Activated CD4-positive, alpha-beta T cell treated with anti-CD3 and anti-CD28 coated beads, Interleukin-2, amount 10 ng/mL, durations not matched to agents 7 days and 5 days (primary cell): ENCODE measurements at regions not wholly inside any gene's neighbourhood (a gene's known extent, or its start where the extent isn't known, plus 50 kb on each side); places are given as distances from the start of the nearest gene placed in this dataset.
A peak's percentile ranks its signal among the peaks of the same experiment; 100 is the strongest.

Source experiments
- CTCF ChIA-PET: fragments of 350-600 bp; sonication (Branson Sonifier 250); formaldehyde crosslinking; loops from one replicate; lab custom pipeline; 2021; ENCODE audit warnings: antibody characterized with exemption; lab: Charles Lee
- POLR2A ChIA-PET: fragments of 350-600 bp; sonication (Branson Sonifier 250); formaldehyde crosslinking; loops from one replicate; lab custom pipeline; 2021; ENCODE audit warnings: antibody characterized with exemption; lab: Charles Lee
- DNase-seq: peaks from one replicate; pipeline ENCODE4 v3.0.0-alpha.2; 2020
- H3K27ac Mint-ChIP-seq: one replicate; pipeline ENCODE4 v1.8.0; 2021; ENCODE audit warnings: mild to moderate bottlenecking, moderate library complexity, mixed read lengths
- H3K27me3 Mint-ChIP-seq: one replicate; pipeline ENCODE4 v1.8.0; 2021; ENCODE audit warnings: mixed read lengths
- H3K36me3 Mint-ChIP-seq: one replicate; pipeline ENCODE4 v1.8.0; 2021; ENCODE audit warnings: low read depth, mixed read lengths
- H3K4me1 Mint-ChIP-seq: one replicate; pipeline ENCODE4 v1.8.0; 2021; ENCODE audit warnings: mixed read lengths
- H3K4me3 Mint-ChIP-seq: one replicate; pipeline ENCODE4 v1.8.0; 2021; ENCODE audit warnings: mild to moderate bottlenecking, moderate library complexity, mixed read lengths
- H3K9me3 Mint-ChIP-seq: one replicate; pipeline ENCODE4 v1.8.0; 2021; ENCODE audit warnings: mixed read lengths

DNA sequence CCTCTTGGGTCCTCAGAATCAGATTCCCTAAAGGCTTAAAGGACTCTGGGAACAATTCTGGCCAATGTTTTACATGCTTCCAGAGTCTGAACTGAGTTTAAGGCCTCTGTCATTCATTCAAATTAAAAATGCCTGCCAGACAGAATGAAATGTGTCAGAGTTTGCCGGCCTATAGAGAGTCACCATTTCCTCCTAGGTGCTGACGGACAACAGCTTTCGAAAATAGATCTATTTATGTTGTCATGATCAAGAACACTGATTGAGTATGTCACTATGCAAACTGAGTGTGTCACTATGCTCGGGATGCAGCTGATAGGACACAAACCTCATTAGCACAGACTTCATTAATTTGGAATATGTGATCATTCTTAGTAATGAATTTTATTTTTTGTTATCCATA is 151.4 kb upstream of the TMCC3 start:
- Mint-ChIP-seq H3K27ac (no peak overlapping the region), H3K4me1 (no peaks in the 10 kb centered on the region), H3K36me3 (no peaks in the 10 kb centered on the region), H3K4me3 (no peak overlapping the region), H3K27me3 (peaks cover 3% of the 10 kb centered on the region), H3K9me3 (no peaks in the 10 kb centered on the region)
- no peak for DNase-seq
- ChIA-PET CTCF (interaction anchor here (0.6 kb wide), 1 partner anchor 1242 kb away, joined by 3 read pairs; no protein-coding TSS in a partner anchor), POLR2A (no interaction called here)

DNA sequence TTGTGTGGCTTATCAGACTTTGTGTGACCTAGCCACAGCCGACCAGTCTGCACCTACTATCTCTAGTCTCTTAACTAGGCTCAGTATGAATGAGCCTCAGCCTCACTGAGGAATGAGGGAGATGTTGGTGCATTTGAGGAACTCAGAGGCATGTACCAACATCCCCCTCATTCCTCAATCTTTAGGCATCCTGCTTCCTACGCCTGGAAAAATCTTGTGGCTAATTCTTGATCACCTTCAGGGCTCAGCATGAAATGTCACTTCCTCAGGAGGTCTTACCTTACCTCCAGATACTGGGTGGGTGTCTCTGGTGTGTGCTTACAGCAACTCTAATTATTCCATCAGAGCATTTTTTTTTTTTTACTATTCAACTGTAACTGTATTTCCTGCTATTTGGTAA is 148.8 kb upstream of the TMCC3 start:
- H3K9me3 Mint-ChIP-seq = no peaks in the 10 kb centered on the region
- peaks cover 3% of the 10 kb centered on the region for H3K27me3 Mint-ChIP-seq
- DNase-seq = no peak
- no peak overlapping the region for H3K27ac Mint-ChIP-seq
- H3K36me3 Mint-ChIP-seq = no peaks in the 10 kb centered on the region
- no peak overlapping the region for H3K4me3 Mint-ChIP-seq
- ChIA-PET CTCF (interaction anchor here (0.9 kb wide), 1 partner anchor 9 kb away, joined by 3 read pairs; no protein-coding TSS in a partner anchor), POLR2A (no interaction called here)
- peaks cover 11% of the 10 kb centered on the region for H3K4me1 Mint-ChIP-seq

DNA sequence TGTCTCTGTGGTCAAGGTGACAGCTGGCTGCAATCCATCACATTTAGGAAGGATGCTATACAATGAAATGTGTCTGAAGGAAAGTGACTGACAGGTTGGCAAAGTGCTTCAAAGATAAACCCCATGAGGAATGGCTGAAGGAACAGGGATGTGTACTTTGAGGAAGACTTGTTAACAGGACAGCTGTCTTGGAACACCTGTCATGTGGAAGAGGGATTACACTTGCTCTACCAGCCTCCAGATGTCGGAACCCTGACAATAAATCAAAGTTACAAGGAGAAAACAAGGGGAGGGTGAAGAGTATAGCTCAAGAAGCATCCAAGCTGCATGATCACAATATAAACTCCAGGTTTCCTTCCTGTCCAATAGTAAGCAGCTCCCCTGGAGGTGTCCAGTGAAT is 147.8 kb upstream of the TMCC3 start:
- Mint-ChIP-seq H3K4me1 (peaks cover 16% of the 10 kb centered on the region), H3K36me3 (no peaks in the 10 kb centered on the region), H3K27ac (no peak overlapping the region), H3K4me3 (no peak overlapping the region), H3K9me3 (no peaks in the 10 kb centered on the region), H3K27me3 (peaks cover 3% of the 10 kb centered on the region)
- POLR2A ChIA-PET = no interaction called here
- CTCF ChIA-PET = interaction anchor here (0.9 to 1.4 kb wide), 2 partner anchors 9 to 10 kb away, joined by 3 read pairs; no protein-coding TSS in a partner anchor
- DNase-seq = no peak

DNA sequence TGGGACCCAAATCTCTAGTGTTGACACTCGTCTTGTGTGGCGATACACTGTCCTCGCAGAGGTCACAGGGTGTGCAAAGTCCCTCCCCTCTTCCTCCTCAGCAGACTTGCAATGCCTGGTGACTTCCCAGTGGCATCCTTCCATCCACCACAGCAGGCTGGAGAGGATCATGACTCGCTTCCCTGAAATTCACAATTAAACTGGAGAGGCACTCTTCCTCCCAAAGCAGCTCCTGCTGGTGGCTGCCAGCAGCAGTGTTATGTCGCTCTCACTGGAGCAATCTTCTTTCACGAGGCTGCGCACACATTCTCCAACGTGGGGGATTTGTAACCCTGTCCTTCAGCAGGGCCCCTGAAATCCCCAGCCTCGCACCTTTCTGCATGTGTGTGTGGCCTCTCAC is 145.2 kb upstream of the TMCC3 start:
- Mint-ChIP-seq H3K4me1 (peaks cover 18% of the 10 kb centered on the region), H3K9me3 (no peaks in the 10 kb centered on the region), H3K27me3 (peaks cover 3% of the 10 kb centered on the region), H3K27ac (no peak overlapping the region), H3K4me3 (no peak overlapping the region), H3K36me3 (no peaks in the 10 kb centered on the region)
- no peak for DNase-seq
- CTCF ChIA-PET = no interaction called here
- POLR2A ChIA-PET = no interaction called here

DNA sequence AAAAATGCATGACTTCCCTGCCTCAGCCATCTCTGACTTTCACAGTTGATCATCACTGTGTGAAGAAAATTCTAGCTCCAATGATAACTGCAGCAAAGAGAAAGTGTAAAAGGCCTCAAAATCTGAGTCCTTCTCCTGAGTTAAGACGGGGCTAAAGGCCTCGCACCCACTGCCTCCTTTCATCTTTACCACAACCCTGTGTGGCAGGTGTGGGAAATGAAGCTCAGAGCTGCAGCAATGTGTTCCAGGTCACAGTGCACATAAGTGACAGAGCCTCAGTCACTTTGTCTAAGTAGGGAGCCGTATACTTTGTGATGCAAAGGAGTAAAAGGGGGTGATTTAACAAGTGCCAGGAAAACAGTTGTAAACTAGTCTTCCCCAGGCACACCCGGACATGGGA is 144.7 kb upstream of the TMCC3 start:
- peak overlapping the region; percentile 31 for H3K27ac Mint-ChIP-seq
- no peaks in the 10 kb centered on the region for H3K9me3 Mint-ChIP-seq
- peaks cover 18% of the 10 kb centered on the region for H3K4me1 Mint-ChIP-seq
- H3K36me3 Mint-ChIP-seq = no peaks in the 10 kb centered on the region
- POLR2A ChIA-PET = no interaction called here
- CTCF ChIA-PET = no interaction called here
- no peak overlapping the region for H3K4me3 Mint-ChIP-seq
- H3K27me3 Mint-ChIP-seq = peaks cover 3% of the 10 kb centered on the region
- peak; percentile 16 for DNase-seq

DNA sequence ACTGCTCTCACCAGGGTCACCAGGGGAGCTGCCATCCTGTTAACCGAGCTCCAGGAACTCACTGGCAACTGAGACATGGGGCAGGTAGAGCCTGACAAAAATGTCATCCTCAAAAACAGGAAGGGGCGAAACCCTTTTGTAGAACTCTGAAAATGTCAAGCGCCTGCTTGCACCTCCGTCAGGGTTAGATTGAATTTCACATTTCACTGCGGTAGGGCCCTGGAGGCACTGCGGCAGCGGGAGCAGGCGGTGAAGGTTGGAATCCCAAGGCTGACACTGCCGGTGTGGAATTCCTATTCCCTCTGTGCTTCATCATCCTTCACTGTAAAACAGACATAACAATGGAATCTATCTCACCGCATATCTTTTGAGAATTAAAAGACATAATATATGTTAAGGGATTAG is 142.8 kb upstream of the TMCC3 start:
- Mint-ChIP-seq H3K27me3 (no peaks in the 10 kb centered on the region), H3K4me3 (no peak overlapping the region), H3K9me3 (no peaks in the 10 kb centered on the region), H3K4me1 (peaks cover 18% of the 10 kb centered on the region), H3K27ac (no peak overlapping the region), H3K36me3 (no peaks in the 10 kb centered on the region)
- ChIA-PET CTCF (no interaction called here), POLR2A (no interaction called here)
- no peak for DNase-seq

DNA sequence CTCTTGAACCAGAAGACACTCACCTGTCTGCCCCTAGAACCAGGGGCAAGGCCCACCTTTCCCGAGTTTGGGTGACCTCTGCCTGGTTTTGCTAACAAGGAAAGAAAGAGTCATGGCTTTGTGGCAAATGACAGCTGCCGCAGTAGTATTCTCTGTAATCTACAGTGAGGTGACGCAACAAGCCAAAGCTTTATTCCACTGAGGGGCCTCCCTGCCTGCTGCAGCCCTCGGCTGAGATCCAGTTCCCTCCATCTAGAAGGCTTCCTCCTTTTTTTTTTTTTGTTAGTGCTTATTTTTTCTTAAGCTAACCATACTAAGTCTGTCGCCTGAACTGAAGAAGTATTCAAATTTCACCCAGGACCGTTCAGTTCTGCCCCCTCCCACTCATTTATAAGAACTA is 142.3 kb upstream of the TMCC3 start:
- Mint-ChIP-seq H3K4me3 (no peak overlapping the region), H3K27me3 (no peaks in the 10 kb centered on the region), H3K27ac (no peak overlapping the region), H3K9me3 (no peaks in the 10 kb centered on the region), H3K36me3 (no peaks in the 10 kb centered on the region), H3K4me1 (peaks cover 18% of the 10 kb centered on the region)
- CTCF ChIA-PET = no interaction called here
- DNase-seq = no peak
- POLR2A ChIA-PET = no interaction called here

DNA sequence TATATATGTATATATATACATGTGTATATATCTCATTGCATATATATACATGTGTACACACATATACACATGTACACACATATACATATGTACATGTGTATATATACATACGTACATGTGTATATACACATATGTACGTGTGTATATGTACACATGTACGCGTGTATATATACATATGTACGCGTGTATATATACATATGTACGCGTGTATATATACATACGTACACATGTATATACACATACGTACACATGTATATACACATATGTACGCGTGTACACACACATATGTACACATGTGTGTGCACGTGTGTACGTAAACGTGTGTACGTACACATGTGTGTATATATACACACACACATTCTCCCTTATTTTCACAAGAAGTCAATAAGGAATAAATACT is 141.6 kb upstream of the TMCC3 start:
- no peak for DNase-seq
- no peak overlapping the region for H3K4me3 Mint-ChIP-seq
- H3K9me3 Mint-ChIP-seq = no peaks in the 10 kb centered on the region
- no peaks in the 10 kb centered on the region for H3K36me3 Mint-ChIP-seq
- H3K4me1 Mint-ChIP-seq = peaks cover 18% of the 10 kb centered on the region
- ChIA-PET POLR2A (no interaction called here), CTCF (no interaction called here)
- no peaks in the 10 kb centered on the region for H3K27me3 Mint-ChIP-seq
- no peak overlapping the region for H3K27ac Mint-ChIP-seq

DNA sequence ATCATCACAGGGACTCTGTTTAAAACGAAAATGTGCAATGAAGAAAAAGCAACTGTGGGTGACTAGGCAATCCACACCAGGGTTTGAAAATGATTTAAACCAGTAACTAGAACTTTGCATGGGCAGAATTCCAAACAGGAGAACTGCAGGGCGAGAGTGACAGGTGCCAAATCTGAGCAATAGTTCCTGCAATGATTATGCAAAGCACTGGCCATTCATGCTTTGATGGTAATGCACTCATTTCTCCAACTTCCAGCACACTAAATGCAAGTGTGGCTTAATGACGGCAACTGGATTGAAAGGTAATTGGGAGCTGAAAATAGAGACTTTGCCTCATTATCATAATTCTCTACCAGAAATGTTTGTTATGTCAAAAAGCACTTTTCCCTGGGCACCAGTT is 140.5 kb upstream of the TMCC3 start:
- no peaks in the 10 kb centered on the region for H3K27me3 Mint-ChIP-seq
- H3K27ac Mint-ChIP-seq = no peak overlapping the region
- POLR2A ChIA-PET = no interaction called here
- no peaks in the 10 kb centered on the region for H3K9me3 Mint-ChIP-seq
- no peak overlapping the region for H3K4me3 Mint-ChIP-seq
- peaks cover 18% of the 10 kb centered on the region for H3K4me1 Mint-ChIP-seq
- no peaks in the 10 kb centered on the region for H3K36me3 Mint-ChIP-seq
- no peak for DNase-seq
- CTCF ChIA-PET = no interaction called here

DNA sequence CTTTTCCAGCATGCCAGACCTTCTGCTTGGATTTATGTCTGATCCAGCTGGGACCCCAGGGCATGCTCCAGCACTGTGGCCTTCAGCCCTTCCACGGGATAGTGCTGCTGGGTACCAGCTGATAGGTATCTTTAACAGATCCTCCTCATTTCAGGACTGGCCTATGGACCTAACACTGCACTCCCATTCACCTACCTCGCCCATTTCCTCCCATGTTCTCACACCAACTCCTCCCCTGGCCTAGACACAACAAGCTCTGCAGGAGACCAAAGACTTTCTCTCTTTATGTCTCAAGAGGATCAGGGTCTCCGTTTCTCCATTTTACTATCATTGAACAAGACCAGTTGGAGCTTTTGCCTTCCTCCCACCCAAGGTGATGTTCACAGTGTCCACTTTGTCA is 140.0 kb upstream of the TMCC3 start:
- H3K27me3 Mint-ChIP-seq = no peaks in the 10 kb centered on the region
- ChIA-PET POLR2A (no interaction called here), CTCF (no interaction called here)
- no peak overlapping the region for H3K27ac Mint-ChIP-seq
- peaks cover 16% of the 10 kb centered on the region for H3K4me1 Mint-ChIP-seq
- H3K36me3 Mint-ChIP-seq = no peaks in the 10 kb centered on the region
- H3K4me3 Mint-ChIP-seq = no peak overlapping the region
- H3K9me3 Mint-ChIP-seq = no peaks in the 10 kb centered on the region
- no peak for DNase-seq

DNA sequence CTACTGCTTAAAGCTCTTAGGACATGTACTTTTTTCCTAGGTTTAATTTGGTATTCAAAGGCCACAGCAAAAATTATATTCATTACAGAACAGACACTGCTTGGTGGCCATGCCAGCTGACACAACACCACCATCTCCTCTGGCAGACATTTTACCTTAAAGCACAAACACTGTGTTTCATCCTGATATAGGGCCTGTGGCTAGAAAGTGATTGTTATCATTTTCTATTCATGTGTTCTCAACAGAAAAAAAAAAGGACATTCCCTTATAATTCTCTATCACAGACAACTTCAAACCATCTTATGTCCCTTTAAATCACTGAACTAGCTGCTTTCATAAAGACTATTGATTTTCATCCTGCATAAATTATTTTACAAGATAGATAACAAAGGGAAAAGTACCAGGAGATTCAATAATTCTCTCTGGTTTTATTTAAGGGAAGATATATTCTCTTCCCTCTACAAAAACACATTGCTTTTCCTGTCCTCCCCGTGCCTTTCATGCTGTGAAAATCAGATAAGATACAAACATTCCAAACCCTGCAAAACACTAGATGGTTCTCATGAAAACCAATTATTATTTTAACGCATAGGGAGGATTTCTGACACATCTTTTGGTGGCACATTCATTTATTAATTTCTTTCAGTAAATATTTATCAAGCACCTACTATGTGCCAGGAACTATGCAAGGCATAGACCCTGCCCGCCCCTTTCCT is 139.3 kb upstream of the TMCC3 start:
- H3K27ac Mint-ChIP-seq = no peak overlapping the region
- no peaks in the 10 kb centered on the region for H3K27me3 Mint-ChIP-seq
- CTCF ChIA-PET = interaction anchor here (1.3 kb wide), 1 partner anchor 8 kb away, joined by 3 read pairs; no protein-coding TSS in a partner anchor
- no peak overlapping the region for H3K4me3 Mint-ChIP-seq
- POLR2A ChIA-PET = no interaction called here
- DNase-seq = no peak
- H3K4me1 Mint-ChIP-seq = peaks cover 10% of the 10 kb centered on the region
- no peaks in the 10 kb centered on the region for H3K36me3 Mint-ChIP-seq
- H3K9me3 Mint-ChIP-seq = no peaks in the 10 kb centered on the region

DNA sequence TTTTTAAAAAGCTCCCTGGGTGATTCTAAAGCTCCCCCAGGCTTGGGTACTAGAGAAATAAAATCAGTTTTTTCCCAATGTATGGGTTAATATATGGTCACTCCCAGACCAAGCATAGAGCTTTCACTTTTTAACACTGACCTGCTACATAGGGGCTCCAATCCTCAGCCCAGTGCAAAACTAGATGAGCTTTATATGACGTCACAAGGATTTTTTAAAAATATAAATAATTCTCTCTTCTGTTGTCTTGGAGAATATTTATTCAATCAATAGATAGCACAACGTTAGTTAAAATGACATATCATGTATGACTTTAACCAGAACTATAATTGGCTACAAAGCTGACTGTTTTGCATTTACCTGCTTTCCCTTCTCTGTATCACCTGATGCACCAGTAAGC is 137.9 kb upstream of the TMCC3 start:
- peaks cover 3% of the 10 kb centered on the region for H3K4me1 Mint-ChIP-seq
- no peak overlapping the region for H3K27ac Mint-ChIP-seq
- H3K36me3 Mint-ChIP-seq = no peaks in the 10 kb centered on the region
- no peak for DNase-seq
- no peak overlapping the region for H3K4me3 Mint-ChIP-seq
- ChIA-PET CTCF (interaction anchor here (0.7 to 1.3 kb wide), 4 partner anchors 10 to 686 kb away, joined by 3 read pairs; no protein-coding TSS in a partner anchor), POLR2A (no interaction called here)
- no peaks in the 10 kb centered on the region for H3K9me3 Mint-ChIP-seq
- H3K27me3 Mint-ChIP-seq = peaks cover 5% of the 10 kb centered on the region

DNA sequence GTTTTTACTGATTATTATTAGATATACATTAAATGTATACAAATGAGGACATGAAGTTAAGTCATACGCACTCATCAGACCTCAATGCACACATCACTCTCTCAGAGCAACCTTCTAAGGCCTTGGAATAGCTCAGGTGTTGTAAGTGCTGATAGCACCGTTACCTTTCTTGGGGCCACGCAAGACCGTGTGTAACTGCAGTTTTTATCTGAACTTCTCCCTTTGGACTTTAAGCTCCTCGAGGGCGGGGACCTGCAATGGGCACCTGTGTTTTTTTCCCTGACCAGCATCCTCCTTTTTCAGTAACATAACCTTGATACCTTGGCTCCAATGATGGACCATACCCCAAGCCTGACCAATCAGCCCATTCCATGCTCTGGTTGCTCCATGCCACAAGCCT is 136.5 kb upstream of the TMCC3 start:
- no peaks in the 10 kb centered on the region for H3K9me3 Mint-ChIP-seq
- ChIA-PET POLR2A (no interaction called here), CTCF (no interaction called here)
- no peak for DNase-seq
- no peaks in the 10 kb centered on the region for H3K36me3 Mint-ChIP-seq
- H3K27ac Mint-ChIP-seq = no peak overlapping the region
- no peaks in the 10 kb centered on the region for H3K4me1 Mint-ChIP-seq
- H3K27me3 Mint-ChIP-seq = peaks cover 8% of the 10 kb centered on the region
- no peak overlapping the region for H3K4me3 Mint-ChIP-seq

DNA sequence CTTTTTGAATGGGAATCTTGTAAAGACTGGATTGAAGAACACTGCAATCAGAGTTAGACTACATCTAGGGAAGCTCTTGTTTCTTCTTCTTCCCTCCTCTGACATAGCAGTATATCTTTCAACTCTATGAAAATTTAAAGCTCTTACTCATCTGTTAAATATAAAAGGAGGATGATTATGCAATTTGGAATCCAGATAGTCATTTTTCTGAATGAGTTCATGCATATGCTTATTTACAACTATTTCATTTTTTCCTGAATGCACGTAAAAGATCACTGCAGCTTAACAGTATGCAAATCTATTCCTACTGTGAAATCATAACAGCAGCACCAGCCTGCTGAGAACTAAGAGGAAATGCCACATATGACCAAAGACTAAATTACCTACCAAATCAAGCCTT is 133.5 kb upstream of the TMCC3 start:
- Mint-ChIP-seq H3K9me3 (no peaks in the 10 kb centered on the region), H3K4me1 (no peaks in the 10 kb centered on the region), H3K36me3 (no peaks in the 10 kb centered on the region), H3K27ac (no peak overlapping the region), H3K27me3 (peaks cover 8% of the 10 kb centered on the region), H3K4me3 (no peak overlapping the region)
- no peak for DNase-seq
- ChIA-PET POLR2A (no interaction called here), CTCF (interaction anchor here (0.6 kb wide), 1 partner anchor 289 kb away, joined by 4 read pairs; no protein-coding TSS in a partner anchor)
